H1 (cell line): ENCODE measurements at regions not wholly inside any gene's neighbourhood (a gene's known extent, or its start where the extent isn't known, plus 50 kb on each side); places are given as distances from the start of the nearest gene placed in this dataset.

Source experiments
- CTCF ChIA-PET: fragments of 300-600 bp; sonication (Branson Sonifier 250); formaldehyde crosslinking; loops from one replicate; lab custom pipeline; 2021; ENCODE audit not compliant: partially characterized antibody; lab: Charles Lee
- POLR2A ChIA-PET: fragments of 300-600 bp; sonication (Branson Sonifier 250); formaldehyde crosslinking; loops from one replicate; lab custom pipeline; 2021; ENCODE audit warnings: inconsistent platforms; ENCODE audit not compliant: partially characterized antibody; lab: Charles Lee
- DNase-seq, 2 experiments: peaks; one replicate each; pipeline versions ENCODE4 v3.0.0 to v3.0.0-alpha.2; 2010 to 2022; ENCODE audit warnings: low spot score in 2 of 2, low read depth in 1 of 2, mixed read lengths in 1 of 2
- FAIRE-seq: peaks from 2 replicates; lab custom pipeline; 2011; peaks lifted over from hg19 to GRCh38; lab: Jason Lieb, UNC
- H2AFZ ChIP-seq: 2 replicates; pipeline ENCODE4 v1.8.1; 2012; ENCODE audit warnings: low read length, inconsistent platforms
- H2AK5ac ChIP-seq: 2 replicates; pipeline ENCODE4 v1.6.1; 2013; ENCODE audit warnings: low read depth, low read length
- H2BK120ac ChIP-seq: replicated peaks from 2 replicates; pipeline ENCODE3; 2013; ENCODE audit warnings: low read depth, low read length, inconsistent platforms
- H2BK12ac ChIP-seq: 2 replicates; pipeline ENCODE4 v1.6.1; 2013; ENCODE audit warnings: low read depth, low read length
- H2BK15ac ChIP-seq: 2 replicates; pipeline ENCODE4 v1.6.1; 2013; ENCODE audit warnings: low read length
- H2BK20ac ChIP-seq: 2 replicates; pipeline ENCODE4 v1.6.1; 2013; ENCODE audit warnings: low read length
- H2BK5ac ChIP-seq: 2 replicates; pipeline ENCODE4 v1.6.1; 2013; ENCODE audit warnings: low read depth, low read length
- H3K14ac ChIP-seq: 2 replicates; pipeline ENCODE4 v1.6.1; 2013; ENCODE audit warnings: inconsistent platforms; ENCODE audit not compliant: insufficient read length
- H3K18ac ChIP-seq: 2 replicates; pipeline ENCODE4 v1.6.1; 2013; ENCODE audit warnings: low read length; ENCODE audit errors: extremely low read depth
- H3K23ac ChIP-seq: 2 replicates; pipeline ENCODE4 v1.6.1; 2013; ENCODE audit warnings: inconsistent platforms; ENCODE audit not compliant: insufficient read length
- H3K23me2 ChIP-seq: 2 replicates; pipeline ENCODE4 v1.6.1; 2013; ENCODE audit warnings: low read depth, low read length
- H3K27ac ChIP-seq: 2 replicates; pipeline ENCODE4 v1.6.1; 2011; ENCODE audit warnings: low read depth, low read length, inconsistent platforms
- H3K27me3 ChIP-seq, 4 experiments: replicated peaks in 1 of 4; 1 replicate in 1 of 4; 2 replicates in 3 of 4; pipeline versions ENCODE4 v1.6.1 to v1.8.1; 2011 to 2013; ENCODE audit warnings: low read length in 3 of 4, mild to moderate bottlenecking in 3 of 4, inconsistent platforms in 2 of 4, mixed read lengths in 2 of 4, moderate library complexity in 1 of 4; ENCODE audit not compliant: control insufficient read depth in 3 of 4, insufficient read depth in 3 of 4; ENCODE audit errors: extremely low read depth in 1 of 4
- H3K36me3 ChIP-seq, 4 experiments: 2 replicates each; pipeline versions ENCODE4 v1.6.1 to v1.8.1; 2011 to 2013; ENCODE audit warnings: mild to moderate bottlenecking in 4 of 4, low read length in 3 of 4, moderate library complexity in 2 of 4, control low read depth in 1 of 4, inconsistent platforms in 1 of 4; ENCODE audit not compliant: insufficient read depth in 4 of 4, control insufficient read depth in 2 of 4
- H3K4ac ChIP-seq: replicated peaks from 2 replicates; pipeline ENCODE3; 2013; ENCODE audit warnings: low read length, low read depth, mixed read lengths, inconsistent platforms; ENCODE audit not compliant: insufficient read length
- H3K4me1 ChIP-seq, 4 experiments: replicated peaks in 1 of 4; 1 replicate in 1 of 4; 2 replicates in 3 of 4; pipeline versions ENCODE4 v1.6.1 to v1.8.1; 2011 to 2013; ENCODE audit warnings: low read length in 3 of 4, inconsistent platforms in 2 of 4, mixed read lengths in 1 of 4; ENCODE audit not compliant: insufficient read depth in 4 of 4, control insufficient read depth in 3 of 4
- H3K4me2 ChIP-seq, 2 experiments: 2 replicates each; pipeline versions ENCODE4 v1.6.1 to v1.8.1; 2011 to 2013; ENCODE audit warnings: low read depth in 2 of 2, low read length in 2 of 2, control low read depth in 1 of 2, inconsistent platforms in 1 of 2, mild to moderate bottlenecking in 1 of 2; ENCODE audit not compliant: insufficient read depth in 1 of 2
- H3K4me3 ChIP-seq, 4 experiments: fragments of 200-600, 300-600 bp in 1 of 4; sonication (generic), shearing (Covaris generic), sonication (Bioruptor Twin) in 1 of 4; 2 replicates each; pipeline versions ENCODE4 v1.5.1 to v1.8.1; 2011 to 2016; ENCODE audit warnings: low read length in 4 of 4, low read depth in 3 of 4, control low read depth in 2 of 4, inconsistent platforms in 2 of 4, mild to moderate bottlenecking in 2 of 4, mixed read lengths in 1 of 4, moderate library complexity in 1 of 4; ENCODE audit not compliant: insufficient read depth in 2 of 4; ENCODE audit errors: extremely low read depth in 1 of 4
- H3K56ac ChIP-seq: replicated peaks from 2 replicates; pipeline ENCODE3; 2013; ENCODE audit warnings: low read depth, mild to moderate bottlenecking, mixed read lengths, low read length, inconsistent platforms; ENCODE audit not compliant: insufficient read length
- H3K79me1 ChIP-seq: 2 replicates; pipeline ENCODE4 v1.6.1; 2013; ENCODE audit warnings: low read depth, low read length, control low read depth
- H3K79me2 ChIP-seq, 2 experiments: 2 replicates each; pipeline versions ENCODE4 v1.6.1 to v1.8.1; 2012 to 2013; ENCODE audit warnings: low read length in 2 of 2, mild to moderate bottlenecking in 2 of 2, inconsistent platforms in 1 of 2; ENCODE audit not compliant: insufficient read depth in 2 of 2, control insufficient read depth in 1 of 2
- H3K9ac ChIP-seq, 4 experiments: replicated peaks in 1 of 4; 1 replicate in 1 of 4; 2 replicates in 3 of 4; pipeline versions ENCODE4 v1.6.1 to v1.8.1; 2011 to 2013; ENCODE audit warnings: low read depth in 3 of 4, low read length in 3 of 4, control low read depth in 2 of 4, mild to moderate bottlenecking in 2 of 4, moderate library complexity in 2 of 4, inconsistent platforms in 1 of 4; ENCODE audit errors: extremely low read depth in 1 of 4
- H3K9me3 ChIP-seq, 2 experiments: 2 replicates each; pipeline versions ENCODE4 v1.6.1 to v1.8.1; 2012 to 2013; ENCODE audit warnings: mild to moderate bottlenecking in 2 of 2, moderate library complexity in 2 of 2, control low read depth in 1 of 2, inconsistent platforms in 1 of 2, low read depth in 1 of 2, low read length in 1 of 2, mixed read lengths in 1 of 2; ENCODE audit not compliant: insufficient read depth in 2 of 2
- H4K20me1 ChIP-seq, 2 experiments: replicated peaks in 1 of 2; 2 replicates each; pipeline versions ENCODE3 to v1.8.1; 2011 to 2013; ENCODE audit warnings: inconsistent platforms in 2 of 2, low read length in 2 of 2, mild to moderate bottlenecking in 1 of 2; ENCODE audit not compliant: insufficient read depth in 2 of 2, control insufficient read depth in 1 of 2
- H4K5ac ChIP-seq: 2 replicates; pipeline ENCODE4 v1.6.1; 2013; ENCODE audit warnings: low read length, low read depth, mixed read lengths, inconsistent platforms; ENCODE audit not compliant: insufficient read length
- H4K8ac ChIP-seq: 2 replicates; pipeline ENCODE4 v1.8.0; 2013; ENCODE audit warnings: mild to moderate bottlenecking, moderate library complexity, low read length, inconsistent platforms; ENCODE audit not compliant: insufficient read depth; ENCODE audit errors: extremely low read depth
- H4K91ac ChIP-seq: replicated peaks from 2 replicates; pipeline ENCODE3; 2013; ENCODE audit warnings: low read length, mixed read lengths, inconsistent platforms; ENCODE audit not compliant: insufficient read length
- ASH2L ChIP-seq: fragments of 200-600, 300-600 bp; sonication (generic); IDR thresholded peaks from one replicate; pipeline ENCODE4 v1.7.1; 2017; ENCODE audit warnings: low read length
- BRCA1 ChIP-seq: IDR thresholded peaks from 2 replicates; pipeline ENCODE4 v1.6.1; 2012; ENCODE audit warnings: low read depth, low read length, improper control_type of control experiment
- CBX8 ChIP-seq: fragments of 300-800, 300-1000 bp; sonication (generic); IDR thresholded peaks from 2 replicates; pipeline ENCODE4 v1.7.1; 2016; ENCODE audit warnings: low read depth, low read length, borderline replicate concordance
- CEBPB ChIP-seq: IDR thresholded peaks from 2 replicates; pipeline ENCODE4 v1.6.1; 2012; ENCODE audit warnings: low read depth, low read length
- CREB1 ChIP-seq: IDR thresholded peaks from 2 replicates; pipeline ENCODE4 v1.6.1; 2012; ENCODE audit warnings: inconsistent platforms
- E2F6 ChIP-seq: IDR thresholded peaks from 2 replicates; pipeline ENCODE4 v1.6.1; 2012; ENCODE audit warnings: inconsistent platforms
- EGR1 ChIP-seq: IDR thresholded peaks from 2 replicates; pipeline ENCODE4 v1.6.1; 2011; ENCODE audit warnings: low read depth, low read length, borderline replicate concordance
- GABPA ChIP-seq: IDR thresholded peaks from 2 replicates; pipeline ENCODE4 v1.6.1; 2011; ENCODE audit warnings: mild to moderate bottlenecking, low read length, moderate library complexity, borderline replicate concordance; ENCODE audit not compliant: insufficient read depth
- HDAC6 ChIP-seq: IDR thresholded peaks from one replicate; pipeline ENCODE4 v1.7.1; 2012; ENCODE audit warnings: low read depth, mild to moderate bottlenecking, inconsistent platforms, low read length, moderate library complexity
- MAFK ChIP-seq: IDR thresholded peaks from 2 replicates; pipeline ENCODE4 v1.6.1; 2012; ENCODE audit warnings: low read depth, mild to moderate bottlenecking, improper control_type of control experiment, low read length
- POLR2AphosphoS5 ChIP-seq: IDR thresholded peaks from 2 replicates; pipeline ENCODE4 v1.6.1; 2011; ENCODE audit warnings: low read depth, low read length
- SAP30 ChIP-seq: fragments of 300-600 bp; sonication (generic); IDR thresholded peaks from 2 replicates; pipeline ENCODE4 v1.7.1; 2012; ENCODE audit warnings: low read length, moderate library complexity, mild to moderate bottlenecking, inconsistent platforms; ENCODE audit not compliant: insufficient read depth, insufficient replicate concordance
- TBP ChIP-seq: IDR thresholded peaks from 2 replicates; pipeline ENCODE4 v1.6.1; 2011; ENCODE audit warnings: low read depth, low read length, improper control_type of control experiment
- TEAD4 ChIP-seq: IDR thresholded peaks from 2 replicates; pipeline ENCODE4 v1.6.1; 2012; ENCODE audit warnings: low read depth, low read length, inconsistent platforms, mixed read lengths
- YY1 ChIP-seq: IDR thresholded peaks from 2 replicates; pipeline ENCODE4 v1.6.1; 2011; ENCODE audit warnings: low read depth, mild to moderate bottlenecking, low read length
- WGBS, 2 experiments: shearing (Covaris generic) in 1 of 2; methylation state at CpG; one replicate each; pipeline versions ENCODE4 v1.1.6 to v1.1.7; 2013 to 2015; ENCODE audit warnings: low lambda C conversion rate in 2 of 2, mixed read lengths in 2 of 2, inconsistent platforms in 1 of 2, low coverage in 1 of 2, missing lambda C conversion rate in 1 of 2; ENCODE audit not compliant: insufficient replicate concordance in 2 of 2, insufficient coverage in 1 of 2, insufficient read length in 1 of 2; ENCODE audit errors: extremely low coverage in 1 of 2, missing lambda C conversion rate in 1 of 2; 5-methylcytosine and 5-hydroxymethylcytosine counted together

- H3K79me2 ChIP-seq: no peaks in the 10 kb centered on the region
- no peak overlapping the region for H2BK12ac ChIP-seq
- no peak overlapping the region for H3K56ac ChIP-seq
- no peak overlapping the region for H4K91ac ChIP-seq
- H3K36me3 ChIP-seq: no peaks in the 10 kb centered on the region
- no peak overlapping the region for H4K8ac ChIP-seq
- H3K18ac ChIP-seq: no peak overlapping the region
- no peak overlapping the region for H4K5ac ChIP-seq
- POLR2A ChIA-PET: no interaction called here
- WGBS, 2 experiments: 95% methylated on average over 5 of the region's 5 CpGs; no CpG with 5 or more reads in 1 of the 2 experiments
- no peak overlapping the region for H3K14ac ChIP-seq
- no peak overlapping the region for H3K4me2 ChIP-seq
- H2BK120ac ChIP-seq: no peak overlapping the region
- no peaks in the 10 kb centered on the region for H3K27me3 ChIP-seq
- H3K27ac ChIP-seq: no peak overlapping the region; the same call in 1 of the 2 replicates
- DNase-seq (no peak), FAIRE-seq (no peak)
- H2AK5ac ChIP-seq: no peak overlapping the region
- no peaks in the 10 kb centered on the region for H3K79me1 ChIP-seq
- H3K9ac ChIP-seq: no peak overlapping the region
- H2BK20ac ChIP-seq: no peak overlapping the region
- no peaks in the 10 kb centered on the region for H3K23me2 ChIP-seq
- H3K23ac ChIP-seq: no peak overlapping the region
- H3K4ac ChIP-seq: no peak overlapping the region
- H4K20me1 ChIP-seq: no peaks in the 10 kb centered on the region
- 0 out of 2 replicates have a peak overlapping the region, but pooled peaks have one; percentile 21 for H2AFZ ChIP-seq
- H3K4me3 ChIP-seq: no peak overlapping the region
- H3K9me3 ChIP-seq: no peaks in the 10 kb centered on the region
- H2BK15ac ChIP-seq: no peak overlapping the region
- CTCF ChIA-PET: interaction anchor here (1.1 to 1.3 kb wide), 3 partner anchors 11 to 366 kb away, joined by 3 read pairs; no protein-coding TSS in a partner anchor
- no peak overlapping the region for H2BK5ac ChIP-seq
- no peaks in the 10 kb centered on the region for H3K4me1 ChIP-seq
- TF ChIP-seq POLR2AphosphoS5 (no peak), TBP (no peak), E2F6 (no peak), MAFK (no peak), TEAD4 (no peak), BRCA1 (no peak), EGR1 (no peak), GABPA (no peak), HDAC6 (no peak), CEBPB (no peak), ASH2L (no peak), YY1 (no peak), CREB1 (no peak), SAP30 (no peak), CBX8 (no peak)
Observed at GRCh38 chr6:8733879-8734278, 298.5 kb upstream of the SLC35B3 start.
